Lower leg skin (tissue), 3 donors: ENCODE measurements at regions not wholly inside any gene's neighbourhood (a gene's known extent, or its start where the extent isn't known, plus 50 kb on each side); places are given as distances from the start of the nearest gene placed in this dataset.

Experiments
- POLR2A ChIP-seq, 2 donors: fragments of 450-650 bp; IDR thresholded peaks; one replicate each; pipeline ENCODE4 v1.6.1; 2016 to 2017; ENCODE audit warnings: antibody characterized with exemption in 2 of 2, mild to moderate bottlenecking in 1 of 2, moderate library complexity in 1 of 2
- TF ChIP-seq, protein P1 (sequence below), 3 donors: fragments of 450-650 bp; IDR thresholded peaks; one replicate each; pipeline ENCODE4 v1.5.1; 2016; ENCODE audit warnings: antibody characterized with exemption in 3 of 3, mild to moderate bottlenecking in 3 of 3, moderate library complexity in 2 of 3

DNA sequence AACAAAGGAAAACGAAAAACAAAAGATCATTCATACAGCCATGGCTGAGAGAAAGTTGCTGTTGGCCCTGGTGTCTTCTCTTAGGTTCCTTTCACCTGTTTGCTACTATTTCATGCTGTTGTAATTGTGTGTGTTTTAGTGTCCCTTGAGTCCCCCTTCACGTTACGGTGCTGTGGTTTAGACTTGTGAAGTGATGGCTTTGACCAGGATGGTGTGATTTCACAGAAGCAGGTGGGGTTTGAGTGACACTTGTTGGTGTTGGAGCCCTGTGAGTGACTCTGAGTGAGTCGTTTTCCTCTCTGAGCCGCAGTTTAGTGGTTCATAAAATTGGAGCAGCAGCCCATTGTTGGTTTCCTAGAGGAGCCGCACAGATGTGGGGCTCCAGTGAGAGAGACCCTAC lies 635.4 kb downstream of the VRK1 start:
- TF ChIP-seq, protein P1, sequence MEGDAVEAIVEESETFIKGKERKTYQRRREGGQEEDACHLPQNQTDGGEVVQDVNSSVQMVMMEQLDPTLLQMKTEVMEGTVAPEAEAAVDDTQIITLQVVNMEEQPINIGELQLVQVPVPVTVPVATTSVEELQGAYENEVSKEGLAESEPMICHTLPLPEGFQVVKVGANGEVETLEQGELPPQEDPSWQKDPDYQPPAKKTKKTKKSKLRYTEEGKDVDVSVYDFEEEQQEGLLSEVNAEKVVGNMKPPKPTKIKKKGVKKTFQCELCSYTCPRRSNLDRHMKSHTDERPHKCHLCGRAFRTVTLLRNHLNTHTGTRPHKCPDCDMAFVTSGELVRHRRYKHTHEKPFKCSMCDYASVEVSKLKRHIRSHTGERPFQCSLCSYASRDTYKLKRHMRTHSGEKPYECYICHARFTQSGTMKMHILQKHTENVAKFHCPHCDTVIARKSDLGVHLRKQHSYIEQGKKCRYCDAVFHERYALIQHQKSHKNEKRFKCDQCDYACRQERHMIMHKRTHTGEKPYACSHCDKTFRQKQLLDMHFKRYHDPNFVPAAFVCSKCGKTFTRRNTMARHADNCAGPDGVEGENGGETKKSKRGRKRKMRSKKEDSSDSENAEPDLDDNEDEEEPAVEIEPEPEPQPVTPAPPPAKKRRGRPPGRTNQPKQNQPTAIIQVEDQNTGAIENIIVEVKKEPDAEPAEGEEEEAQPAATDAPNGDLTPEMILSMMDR (IDR thresholded peaks at IDR 0.05), result no peak
- TF ChIP-seq POLR2A (IDR thresholded peaks at IDR 0.05), result no peak
